ENCODE measurements at regions not wholly inside any gene's neighbourhood (a gene's known extent, or its start where the extent isn't known, plus 50 kb on each side); places are given as distances from the start of the nearest gene placed in this dataset.

DNA sequence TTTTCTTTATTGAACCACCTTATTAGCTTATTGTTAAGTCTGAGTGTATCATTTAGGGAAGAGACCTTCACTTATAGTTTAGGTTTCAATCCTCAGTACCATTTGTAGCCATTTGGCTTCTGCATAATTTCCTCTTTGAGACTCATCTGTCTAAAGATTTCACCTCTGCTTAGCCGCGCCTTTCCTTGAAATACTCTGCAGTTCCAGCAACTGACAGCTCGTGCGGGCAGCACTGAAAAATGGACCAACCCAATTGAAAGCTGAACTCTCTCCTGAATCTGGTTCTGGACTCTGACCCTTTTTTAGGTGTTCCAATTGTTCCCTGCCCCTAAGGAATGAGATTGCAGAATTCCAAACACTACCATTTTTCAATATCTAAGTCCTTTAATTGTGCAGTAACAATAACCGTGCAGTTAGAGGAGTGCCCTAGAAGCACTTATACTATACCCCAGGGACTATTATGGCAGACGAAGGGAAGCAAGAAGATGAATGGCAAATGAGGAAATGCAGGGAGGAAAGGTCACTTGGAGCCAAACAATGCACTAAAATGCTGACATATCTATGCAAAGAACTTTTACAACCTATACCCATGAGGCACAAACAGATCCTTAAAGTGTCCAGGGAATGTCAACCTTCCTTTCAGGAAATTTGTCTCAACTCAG is 50.1 kb upstream of the PDE4D start:
- TF ChIP-seq, protein P1, sequence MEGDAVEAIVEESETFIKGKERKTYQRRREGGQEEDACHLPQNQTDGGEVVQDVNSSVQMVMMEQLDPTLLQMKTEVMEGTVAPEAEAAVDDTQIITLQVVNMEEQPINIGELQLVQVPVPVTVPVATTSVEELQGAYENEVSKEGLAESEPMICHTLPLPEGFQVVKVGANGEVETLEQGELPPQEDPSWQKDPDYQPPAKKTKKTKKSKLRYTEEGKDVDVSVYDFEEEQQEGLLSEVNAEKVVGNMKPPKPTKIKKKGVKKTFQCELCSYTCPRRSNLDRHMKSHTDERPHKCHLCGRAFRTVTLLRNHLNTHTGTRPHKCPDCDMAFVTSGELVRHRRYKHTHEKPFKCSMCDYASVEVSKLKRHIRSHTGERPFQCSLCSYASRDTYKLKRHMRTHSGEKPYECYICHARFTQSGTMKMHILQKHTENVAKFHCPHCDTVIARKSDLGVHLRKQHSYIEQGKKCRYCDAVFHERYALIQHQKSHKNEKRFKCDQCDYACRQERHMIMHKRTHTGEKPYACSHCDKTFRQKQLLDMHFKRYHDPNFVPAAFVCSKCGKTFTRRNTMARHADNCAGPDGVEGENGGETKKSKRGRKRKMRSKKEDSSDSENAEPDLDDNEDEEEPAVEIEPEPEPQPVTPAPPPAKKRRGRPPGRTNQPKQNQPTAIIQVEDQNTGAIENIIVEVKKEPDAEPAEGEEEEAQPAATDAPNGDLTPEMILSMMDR (IDR thresholded peaks at IDR 0.05; ENCODE audit: poor library complexity), result no peak
- TF ChIP-seq EZH2 (IDR thresholded peaks at IDR 0.05; ENCODE audit: borderline replicate concordance), result no peak
